ENCODE measurements at regions not wholly inside any gene's neighbourhood (a gene's known extent, or its start where the extent isn't known, plus 50 kb on each side); places are given as distances from the start of the nearest gene placed in this dataset.
A peak's percentile ranks its signal among the peaks of the same experiment; 100 is the strongest.

GRCh38 chr6:134456226-134456625, 138.3 kb upstream of the SGK1 start:
- Mint-ChIP-seq H3K4me3 (no peak overlapping the region), H3K27me3 (no peaks in the 10 kb centered on the region), H3K9me3 (no peaks in the 10 kb centered on the region), H3K36me3 (no peaks in the 10 kb centered on the region), H3K4me1 (peaks cover 2 to 14% (median 7%) of the 10 kb centered on the region in 4 donors), H3K27ac (peak overlapping the region in 1 of 3 donors; percentile 27)
- H3K27ac ChIP-seq (ENCODE audit: insufficient read depth, low read length, poor library complexity, severe bottlenecking) = no peak overlapping the region
- ATAC-seq (ENCODE audit: low read depth in 2 of 2) (no peak), DNase-seq (no peak)
- no peaks in the 10 kb centered on the region for H3K9me3 ChIP-seq (ENCODE audit: control insufficient read depth in 2 of 2, low read length in 2 of 2)
- no peaks in the 10 kb centered on the region for H3K27me3 ChIP-seq (ENCODE audit: control insufficient read depth, insufficient read depth, low read length)
- H3K36me3 ChIP-seq (ENCODE audit: control insufficient read depth, insufficient read depth, low read length) = no peaks in the 10 kb centered on the region
- H3K4me3 ChIP-seq (ENCODE audit: low read depth, low read length) = no peak overlapping the region
- no peaks in the 10 kb centered on the region for H3K4me1 ChIP-seq (ENCODE audit: control insufficient read depth, insufficient read depth, low read length, poor library complexity, severe bottlenecking)

- Histone ChIP-seq H3K4me3 (ENCODE audit: low read depth, low read length) (no peak overlapping the region), H3K27ac (ENCODE audit: insufficient read depth, low read length, poor library complexity, severe bottlenecking) (no peak overlapping the region), H3K4me1 (ENCODE audit: control insufficient read depth, insufficient read depth, low read length, poor library complexity, severe bottlenecking) (no peaks in the 10 kb centered on the region), H3K36me3 (ENCODE audit: control insufficient read depth, insufficient read depth, low read length) (no peaks in the 10 kb centered on the region), H3K27me3 (ENCODE audit: control insufficient read depth, insufficient read depth, low read length) (no peaks in the 10 kb centered on the region), H3K9me3 (ENCODE audit: control insufficient read depth in 2 of 2, low read length in 2 of 2) (no peaks in the 10 kb centered on the region)
- no peaks in the 10 kb centered on the region for H3K27me3 Mint-ChIP-seq
- ATAC-seq (ENCODE audit: low read depth in 2 of 2) = no peak
- no peak for DNase-seq
- H3K36me3 Mint-ChIP-seq = no peaks in the 10 kb centered on the region
- no peaks in the 10 kb centered on the region for H3K9me3 Mint-ChIP-seq
- no peak overlapping the region for H3K4me3 Mint-ChIP-seq
- H3K4me1 Mint-ChIP-seq = peaks cover 2 to 16% (median 7%) of the 10 kb centered on the region in 4 donors
- no peak overlapping the region for H3K27ac Mint-ChIP-seq
Observed at GRCh38 chr6:134455319-134455718, 137.4 kb upstream of the SGK1 start.

- DNase-seq (no peak), ATAC-seq (ENCODE audit: low read depth in 2 of 2) (no peak)
- Mint-ChIP-seq H3K27ac (no peak overlapping the region), H3K9me3 (no peaks in the 10 kb centered on the region), H3K4me3 (no peak overlapping the region), H3K36me3 (no peaks in the 10 kb centered on the region), H3K4me1 (peaks cover 2 to 16% (median 7%) of the 10 kb centered on the region in 4 donors), H3K27me3 (no peaks in the 10 kb centered on the region)
- Histone ChIP-seq H3K4me3 (ENCODE audit: low read depth, low read length) (no peak overlapping the region), H3K36me3 (ENCODE audit: control insufficient read depth, insufficient read depth, low read length) (no peaks in the 10 kb centered on the region), H3K4me1 (ENCODE audit: control insufficient read depth, insufficient read depth, low read length, poor library complexity, severe bottlenecking) (no peaks in the 10 kb centered on the region), H3K27me3 (ENCODE audit: control insufficient read depth, insufficient read depth, low read length) (no peaks in the 10 kb centered on the region), H3K27ac (ENCODE audit: insufficient read depth, low read length, poor library complexity, severe bottlenecking) (no peak overlapping the region), H3K9me3 (ENCODE audit: control insufficient read depth in 2 of 2, low read length in 2 of 2) (no peaks in the 10 kb centered on the region)
Observed at GRCh38 chr6:134454794-134455193, 136.9 kb upstream of the SGK1 start.

DNA sequence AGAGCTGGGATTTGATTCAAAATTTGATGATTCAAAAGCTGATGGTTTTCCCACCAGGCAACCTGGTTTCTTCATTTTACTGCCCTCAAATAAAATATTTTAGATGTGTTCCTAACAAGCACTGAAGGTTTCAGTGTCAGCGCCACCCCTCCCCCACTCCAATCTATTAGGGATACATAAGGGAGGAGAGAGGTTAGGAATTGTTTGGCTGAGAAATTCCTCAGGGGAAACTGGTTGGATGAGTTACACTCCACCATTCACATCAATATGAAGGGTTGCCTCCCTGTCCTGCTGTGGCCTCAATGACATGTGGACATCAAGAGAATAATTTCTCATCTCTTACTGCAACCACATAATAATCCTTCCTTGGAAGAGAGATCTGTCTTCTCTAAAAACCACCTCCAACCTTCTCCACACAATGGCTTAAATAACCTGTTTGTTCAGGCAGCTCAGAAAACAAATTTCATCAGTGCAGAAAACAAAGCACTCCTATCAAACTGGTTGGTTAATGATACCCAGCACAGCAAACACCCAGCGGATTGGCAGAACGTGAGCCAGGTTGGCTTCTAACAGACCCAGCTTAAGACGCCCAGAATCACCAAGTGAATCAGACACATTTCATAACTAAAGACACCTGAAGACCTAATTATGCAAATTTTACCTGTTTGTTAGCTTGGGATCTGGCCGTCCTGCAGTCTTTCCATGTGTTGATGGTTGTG, 136.0 kb upstream of the SGK1 start:
- Mint-ChIP-seq H3K9me3 (no peaks in the 10 kb centered on the region), H3K36me3 (no peaks in the 10 kb centered on the region), H3K4me1 (peaks cover 2 to 15% (median 7%) of the 10 kb centered on the region in 4 donors), H3K27me3 (no peaks in the 10 kb centered on the region), H3K27ac (no peak overlapping the region), H3K4me3 (no peak overlapping the region)
- Histone ChIP-seq H3K4me3 (ENCODE audit: low read depth, low read length) (no peak overlapping the region), H3K27ac (ENCODE audit: insufficient read depth, low read length, poor library complexity, severe bottlenecking) (no peak overlapping the region), H3K4me1 (ENCODE audit: control insufficient read depth, insufficient read depth, low read length, poor library complexity, severe bottlenecking) (no peaks in the 10 kb centered on the region), H3K9me3 (ENCODE audit: control insufficient read depth in 2 of 2, low read length in 2 of 2) (no peaks in the 10 kb centered on the region), H3K27me3 (ENCODE audit: control insufficient read depth, insufficient read depth, low read length) (no peaks in the 10 kb centered on the region), H3K36me3 (ENCODE audit: control insufficient read depth, insufficient read depth, low read length) (no peaks in the 10 kb centered on the region)
- DNase-seq (no peak), ATAC-seq (ENCODE audit: low read depth in 2 of 2) (no peak)

DNA sequence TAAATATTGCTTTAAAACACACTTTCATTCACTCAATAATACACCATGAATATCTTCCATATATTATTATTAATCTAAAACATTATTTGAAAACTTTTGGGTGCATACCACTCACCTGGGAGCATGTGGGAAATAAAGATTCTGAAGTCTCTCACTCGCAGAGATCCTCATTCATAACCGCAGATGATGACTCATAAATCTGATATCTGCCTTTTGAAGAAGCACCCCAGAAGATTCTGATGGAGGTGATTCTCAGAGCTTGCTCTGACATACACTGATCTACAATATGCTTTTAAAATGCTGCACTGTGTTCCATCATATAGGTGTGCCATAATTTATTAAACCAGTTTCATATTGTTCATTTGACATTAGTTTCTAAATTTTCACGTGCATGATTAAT, 135.0 kb upstream of the SGK1 start:
- no peaks in the 10 kb centered on the region for H3K36me3 ChIP-seq (ENCODE audit: control insufficient read depth, insufficient read depth, low read length)
- H3K9me3 Mint-ChIP-seq = no peaks in the 10 kb centered on the region
- no peaks in the 10 kb centered on the region for H3K4me1 ChIP-seq (ENCODE audit: control insufficient read depth, insufficient read depth, low read length, poor library complexity, severe bottlenecking)
- H3K27me3 Mint-ChIP-seq = no peaks in the 10 kb centered on the region
- no peak overlapping the region for H3K27ac ChIP-seq (ENCODE audit: insufficient read depth, low read length, poor library complexity, severe bottlenecking)
- no peaks in the 10 kb centered on the region for H3K36me3 Mint-ChIP-seq
- H3K4me1 Mint-ChIP-seq = peaks cover 2 to 15% (median 9%) of the 10 kb centered on the region in 4 donors
- ATAC-seq (ENCODE audit: low read depth in 2 of 2) (no peak), DNase-seq (no peak)
- no peak overlapping the region for H3K4me3 Mint-ChIP-seq
- H3K9me3 ChIP-seq (ENCODE audit: control insufficient read depth in 2 of 2, low read length in 2 of 2) = no peaks in the 10 kb centered on the region
- H3K27me3 ChIP-seq (ENCODE audit: control insufficient read depth, insufficient read depth, low read length) = no peaks in the 10 kb centered on the region
- no peak overlapping the region for H3K27ac Mint-ChIP-seq
- no peak overlapping the region for H3K4me3 ChIP-seq (ENCODE audit: low read depth, low read length)

DNA sequence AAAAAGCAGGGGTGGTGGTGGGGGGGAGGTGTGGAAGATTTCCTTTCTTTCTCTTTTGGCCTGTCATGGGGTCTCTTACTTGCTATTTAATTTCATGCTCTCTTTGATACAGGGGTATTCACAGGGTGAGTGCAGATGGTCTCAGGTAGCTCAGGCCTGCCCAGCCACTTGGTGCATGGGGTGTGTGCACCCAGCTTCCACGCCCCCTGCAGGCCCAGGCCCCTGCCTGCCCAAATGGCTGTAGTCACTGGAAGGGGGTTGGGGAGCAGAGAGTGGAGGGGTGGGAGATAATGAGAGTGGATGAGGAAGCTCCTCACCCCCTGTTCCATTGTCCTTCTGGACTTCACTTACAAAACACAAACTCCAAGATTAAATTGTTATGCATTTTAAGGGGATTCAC, 133.6 kb upstream of the SGK1 start:
- no peak for DNase-seq
- Histone ChIP-seq H3K36me3 (ENCODE audit: control insufficient read depth, insufficient read depth, low read length) (no peaks in the 10 kb centered on the region), H3K27ac (ENCODE audit: insufficient read depth, low read length, poor library complexity, severe bottlenecking) (no peak overlapping the region), H3K9me3 (ENCODE audit: control insufficient read depth in 2 of 2, low read length in 2 of 2) (no peaks in the 10 kb centered on the region), H3K27me3 (ENCODE audit: control insufficient read depth, insufficient read depth, low read length) (no peaks in the 10 kb centered on the region), H3K4me3 (ENCODE audit: low read depth, low read length) (no peak overlapping the region), H3K4me1 (ENCODE audit: control insufficient read depth, insufficient read depth, low read length, poor library complexity, severe bottlenecking) (no peaks in the 10 kb centered on the region)
- no peak overlapping the region for H3K27ac Mint-ChIP-seq
- H3K4me1 Mint-ChIP-seq = peaks cover 2 to 20% (median 13%) of the 10 kb centered on the region in 4 donors
- H3K9me3 Mint-ChIP-seq = no peaks in the 10 kb centered on the region
- no peak for ATAC-seq (ENCODE audit: low read depth in 2 of 2)
- H3K4me3 Mint-ChIP-seq = no peak overlapping the region
- H3K27me3 Mint-ChIP-seq = no peaks in the 10 kb centered on the region
- H3K36me3 Mint-ChIP-seq = no peaks in the 10 kb centered on the region

GRCh38 chr6:134449781-134450180, 131.9 kb upstream of the SGK1 start:
- Mint-ChIP-seq H3K4me3 (no peak overlapping the region), H3K4me1 (peaks cover 0 to 16% (median 10%) of the 10 kb centered on the region in 4 donors)

GRCh38 chr6:134449004-134449403, 131.1 kb upstream of the SGK1 start:
- Histone ChIP-seq H3K9me3 (ENCODE audit: control insufficient read depth in 2 of 2, low read length in 2 of 2) (no peaks in the 10 kb centered on the region), H3K4me3 (ENCODE audit: low read depth, low read length) (no peak overlapping the region), H3K27ac (ENCODE audit: insufficient read depth, low read length, poor library complexity, severe bottlenecking) (no peak overlapping the region), H3K27me3 (ENCODE audit: control insufficient read depth, insufficient read depth, low read length) (no peaks in the 10 kb centered on the region), H3K4me1 (ENCODE audit: control insufficient read depth, insufficient read depth, low read length, poor library complexity, severe bottlenecking) (no peaks in the 10 kb centered on the region), H3K36me3 (ENCODE audit: control insufficient read depth, insufficient read depth, low read length) (no peaks in the 10 kb centered on the region)
- H3K4me3 Mint-ChIP-seq = no peak overlapping the region
- H3K4me1 Mint-ChIP-seq = peaks cover 0 to 11% (median 10%) of the 10 kb centered on the region in 4 donors
- H3K36me3 Mint-ChIP-seq = no peaks in the 10 kb centered on the region
- H3K27me3 Mint-ChIP-seq = no peaks in the 10 kb centered on the region
- H3K9me3 Mint-ChIP-seq = no peaks in the 10 kb centered on the region
- ATAC-seq (ENCODE audit: low read depth in 2 of 2) = no peak
- peak overlapping the region; percentile 20 to 86 (median 65) for H3K27ac Mint-ChIP-seq
- DNase-seq = no peak

More at GRCh38 chr6:134449781-134450180, 131.9 kb upstream of the SGK1 start:
- Histone ChIP-seq H3K27ac (ENCODE audit: insufficient read depth, low read length, poor library complexity, severe bottlenecking) (no peak overlapping the region), H3K36me3 (ENCODE audit: control insufficient read depth, insufficient read depth, low read length) (no peaks in the 10 kb centered on the region), H3K9me3 (ENCODE audit: control insufficient read depth in 2 of 2, low read length in 2 of 2) (no peaks in the 10 kb centered on the region), H3K4me1 (ENCODE audit: control insufficient read depth, insufficient read depth, low read length, poor library complexity, severe bottlenecking) (no peaks in the 10 kb centered on the region), H3K27me3 (ENCODE audit: control insufficient read depth, insufficient read depth, low read length) (no peaks in the 10 kb centered on the region), H3K4me3 (ENCODE audit: low read depth, low read length) (no peak overlapping the region)
- Mint-ChIP-seq H3K36me3 (no peaks in the 10 kb centered on the region), H3K27ac (no peak overlapping the region), H3K9me3 (no peaks in the 10 kb centered on the region), H3K27me3 (no peaks in the 10 kb centered on the region)
- ATAC-seq (ENCODE audit: low read depth in 2 of 2) (no peak), DNase-seq (no peak)

Data from CD4-positive, CD25-positive, alpha-beta regulatory T cell (primary cell).